ACC112 (cell line): ENCODE measurements at regions not wholly inside any gene's neighbourhood (a gene's known extent, or its start where the extent isn't known, plus 50 kb on each side); places are given as distances from the start of the nearest gene placed in this dataset.

Experiments
- H2AFZ ChIP-seq: fragments of 200-600 bp; sonication (generic); one replicate; pipeline ENCODE4 v1.6.0; 2017; ENCODE audit warnings: antibody characterized with exemption, low read length; ENCODE audit not compliant: unreplicated experiment
- H3K27ac ChIP-seq: fragments of 200-600 bp; sonication (generic); 2 replicates; pipeline ENCODE4 v1.5.1; 2014; ENCODE audit warnings: low read depth, mild to moderate bottlenecking, antibody characterized with exemption, low read length, moderate library complexity
- H3K27me3 ChIP-seq: fragments of 200-600 bp; sonication (generic); 2 replicates; pipeline ENCODE4 v1.6.1; 2014; ENCODE audit warnings: mild to moderate bottlenecking, antibody characterized with exemption, low read length, moderate library complexity, mixed read lengths; ENCODE audit not compliant: insufficient read depth
- H3K36me3 ChIP-seq: fragments of 200-600 bp; sonication (generic); 2 replicates; pipeline ENCODE4 v1.6.1; 2016; ENCODE audit warnings: mild to moderate bottlenecking, antibody characterized with exemption, low read length, moderate library complexity, mixed read lengths; ENCODE audit not compliant: insufficient read depth
- H3K4me1 ChIP-seq: fragments of 200-600 bp; sonication (generic); one replicate; pipeline ENCODE4 v1.6.1; 2016; ENCODE audit warnings: low read length, mixed read lengths; ENCODE audit not compliant: insufficient read depth, unreplicated experiment, control insufficient read depth
- H3K4me3 ChIP-seq: fragments of 200-600 bp; sonication (generic); 2 replicates; pipeline ENCODE4 v1.5.1; 2014; ENCODE audit warnings: mild to moderate bottlenecking, low read depth, low read length
- H3K79me2 ChIP-seq: fragments of 200-600 bp; sonication (generic); one replicate; pipeline ENCODE4 v1.6.0; 2016; ENCODE audit warnings: low read length; ENCODE audit not compliant: control insufficient read depth, unreplicated experiment, insufficient read depth

GRCh38 chr1:42035205-42035829 lies 116.6 kb upstream of the HIVEP3 start:
- Histone ChIP-seq H3K27me3 (peaks cover 29% of the 10 kb centered on the region), H2AFZ (peak overlapping the region; percentile 68), H3K79me2 (no peaks in the 10 kb centered on the region), H3K4me1 (peaks cover 4% of the 10 kb centered on the region), H3K36me3 (no peaks in the 10 kb centered on the region), H3K4me3 (peak overlapping the region; percentile 93), H3K27ac (no peak overlapping the region)

GRCh38 chr1:42034426-42034825 lies 115.7 kb upstream of the HIVEP3 start:
- no peak overlapping the region for H2AFZ ChIP-seq
- no peaks in the 10 kb centered on the region for H3K36me3 ChIP-seq
- H3K27ac ChIP-seq = no peak overlapping the region
- peaks cover 25% of the 10 kb centered on the region for H3K27me3 ChIP-seq
- H3K4me3 ChIP-seq = peak overlapping the region; percentile 93
- peaks cover 4% of the 10 kb centered on the region for H3K4me1 ChIP-seq
- no peaks in the 10 kb centered on the region for H3K79me2 ChIP-seq

GRCh38 chr1:42033629-42034028 lies 114.9 kb upstream of the HIVEP3 start:
- Histone ChIP-seq H3K4me3 (no peak overlapping the region), H3K36me3 (no peaks in the 10 kb centered on the region), H3K79me2 (no peaks in the 10 kb centered on the region), H3K4me1 (peaks cover 4% of the 10 kb centered on the region), H3K27ac (no peak overlapping the region), H3K27me3 (peaks cover 17% of the 10 kb centered on the region), H2AFZ (no peak overlapping the region)

- Histone ChIP-seq H2AFZ (no peak overlapping the region), H3K79me2 (no peaks in the 10 kb centered on the region), H3K27ac (no peak overlapping the region), H3K4me1 (no peaks in the 10 kb centered on the region), H3K4me3 (no peak overlapping the region), H3K27me3 (peaks cover 22% of the 10 kb centered on the region), H3K36me3 (no peaks in the 10 kb centered on the region)
Measured at GRCh38 chr1:42017730-42018129, 99.0 kb upstream of the HIVEP3 start.

GRCh38 chr1:42017259-42017658 lies 98.5 kb upstream of the HIVEP3 start:
- Histone ChIP-seq H2AFZ (no peak overlapping the region), H3K36me3 (no peaks in the 10 kb centered on the region), H3K27ac (no peak overlapping the region), H3K4me1 (no peaks in the 10 kb centered on the region), H3K27me3 (peaks cover 21% of the 10 kb centered on the region), H3K4me3 (no peak overlapping the region), H3K79me2 (no peaks in the 10 kb centered on the region)

- Histone ChIP-seq H3K27ac (no peak overlapping the region), H3K79me2 (no peaks in the 10 kb centered on the region), H3K36me3 (no peaks in the 10 kb centered on the region), H3K4me1 (no peaks in the 10 kb centered on the region), H2AFZ (no peak overlapping the region), H3K4me3 (no peak overlapping the region), H3K27me3 (0 out of 2 replicates have a peak, but pooled peaks cover 5% of the 10 kb centered on the region)
Measured at GRCh38 chr1:42014823-42015222, 96.1 kb upstream of the HIVEP3 start.

GRCh38 chr1:42013881-42014470 lies 95.3 kb upstream of the HIVEP3 start:
- H3K27me3 ChIP-seq = 0 out of 2 replicates have a peak, but pooled peaks cover 5% of the 10 kb centered on the region
- no peaks in the 10 kb centered on the region for H3K79me2 ChIP-seq
- no peaks in the 10 kb centered on the region for H3K4me1 ChIP-seq
- H3K27ac ChIP-seq = no peak overlapping the region
- H3K36me3 ChIP-seq = no peaks in the 10 kb centered on the region
- no peak overlapping the region for H3K4me3 ChIP-seq
- H2AFZ ChIP-seq = peak overlapping the region; percentile 60

GRCh38 chr1:42012852-42013251 lies 94.1 kb upstream of the HIVEP3 start:
- H3K79me2 ChIP-seq = no peaks in the 10 kb centered on the region
- H3K4me1 ChIP-seq = no peaks in the 10 kb centered on the region
- H2AFZ ChIP-seq = no peak overlapping the region
- peaks cover 5% of the 10 kb centered on the region; the same call in 1 of the 2 replicates for H3K27me3 ChIP-seq
- no peak overlapping the region for H3K4me3 ChIP-seq
- no peaks in the 10 kb centered on the region for H3K36me3 ChIP-seq
- no peak overlapping the region for H3K27ac ChIP-seq

GRCh38 chr1:42010381-42010780 lies 91.7 kb upstream of the HIVEP3 start:
- Histone ChIP-seq H3K27ac (no peak overlapping the region), H3K27me3 (no peaks in the 10 kb centered on the region; the same call in 1 of the 2 replicates), H2AFZ (no peak overlapping the region), H3K79me2 (no peaks in the 10 kb centered on the region), H3K36me3 (no peaks in the 10 kb centered on the region), H3K4me1 (peaks cover 4% of the 10 kb centered on the region), H3K4me3 (no peak overlapping the region)

GRCh38 chr1:42008264-42008663 lies 89.5 kb upstream of the HIVEP3 start:
- no peak overlapping the region for H3K27ac ChIP-seq
- H3K79me2 ChIP-seq = no peaks in the 10 kb centered on the region
- H2AFZ ChIP-seq = no peak overlapping the region
- no peaks in the 10 kb centered on the region for H3K36me3 ChIP-seq
- no peaks in the 10 kb centered on the region; the same call in none of the 2 replicates for H3K27me3 ChIP-seq
- peaks cover 4% of the 10 kb centered on the region for H3K4me1 ChIP-seq
- no peak overlapping the region for H3K4me3 ChIP-seq

GRCh38 chr1:42006836-42007235 lies 88.1 kb upstream of the HIVEP3 start:
- no peak overlapping the region for H3K4me3 ChIP-seq
- H3K36me3 ChIP-seq = no peaks in the 10 kb centered on the region
- no peaks in the 10 kb centered on the region; the same call in none of the 2 replicates for H3K27me3 ChIP-seq
- H3K4me1 ChIP-seq = peaks cover 4% of the 10 kb centered on the region
- H3K27ac ChIP-seq = no peak overlapping the region
- H2AFZ ChIP-seq = no peak overlapping the region
- H3K79me2 ChIP-seq = no peaks in the 10 kb centered on the region
